ENCODE measurements at regions not wholly inside any gene's neighbourhood (a gene's known extent, or its start where the extent isn't known, plus 50 kb on each side); places are given as distances from the start of the nearest gene placed in this dataset.

- TF ChIP-seq CTCF (IDR thresholded peaks at IDR 0.05; ENCODE audit: insufficient read depth, low read depth, low read length) (no peak), EZH2 (IDR thresholded peaks at IDR 0.05; ENCODE audit: insufficient read depth, low read length) (no peak)
These were observed 182.8 kb downstream of the TBXT start for GRCh38 chr6:165984729-165985275.
